Pulmonary artery endothelial cell (primary cell): ENCODE measurements at regions not wholly inside any gene's neighbourhood (a gene's known extent, or its start where the extent isn't known, plus 50 kb on each side); places are given as distances from the start of the nearest gene placed in this dataset.

Source experiments
- DNase-seq: peaks from one replicate; pipeline ENCODE4 v3.0.0-alpha.2; 2011; ENCODE audit warnings: low read depth, low spot score

- no peak for DNase-seq
These were observed 299.3 kb upstream of the RTL1 start for GRCh38 chr14:101202627-101203404.

DNA sequence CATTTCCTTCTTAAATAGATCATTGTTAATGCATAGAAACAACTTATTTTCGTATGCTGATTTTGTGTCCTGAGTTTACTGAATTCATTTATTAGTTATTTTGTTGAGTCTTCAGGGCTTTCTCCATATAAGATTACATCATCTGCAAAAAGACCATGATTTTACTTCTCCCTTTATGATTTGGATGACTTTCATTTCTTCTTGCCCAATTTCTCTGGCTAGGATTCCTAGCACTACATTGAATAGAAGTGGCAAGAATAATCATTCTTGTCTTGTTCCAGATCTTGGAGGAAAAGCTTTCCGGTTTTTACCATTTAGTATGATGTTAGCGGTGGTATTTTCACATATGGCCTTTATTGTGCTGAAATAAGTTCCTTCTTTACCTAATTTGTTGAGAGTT lies 303.0 kb upstream of the RTL1 start:
- no peak for DNase-seq

DNA sequence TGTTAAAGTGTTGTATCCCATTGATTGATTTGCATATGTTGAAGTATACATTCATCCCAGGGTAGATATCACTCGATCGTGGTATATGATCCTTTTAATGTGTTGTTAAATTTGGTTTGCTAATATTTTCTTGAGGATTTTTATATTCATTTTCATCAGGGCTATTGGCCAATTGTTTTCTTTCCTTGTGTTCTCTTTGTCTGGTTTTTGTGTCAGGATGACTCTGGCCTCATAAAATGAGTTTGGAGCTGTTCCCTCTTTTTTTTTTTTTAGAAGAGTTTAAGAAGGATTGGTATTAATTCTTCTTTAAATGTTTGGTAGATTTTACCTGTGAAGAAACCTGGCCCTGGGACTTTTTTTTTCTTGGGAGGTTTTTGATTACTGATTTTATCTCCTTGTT lies 303.5 kb upstream of the RTL1 start:
- no peak for DNase-seq

DNA sequence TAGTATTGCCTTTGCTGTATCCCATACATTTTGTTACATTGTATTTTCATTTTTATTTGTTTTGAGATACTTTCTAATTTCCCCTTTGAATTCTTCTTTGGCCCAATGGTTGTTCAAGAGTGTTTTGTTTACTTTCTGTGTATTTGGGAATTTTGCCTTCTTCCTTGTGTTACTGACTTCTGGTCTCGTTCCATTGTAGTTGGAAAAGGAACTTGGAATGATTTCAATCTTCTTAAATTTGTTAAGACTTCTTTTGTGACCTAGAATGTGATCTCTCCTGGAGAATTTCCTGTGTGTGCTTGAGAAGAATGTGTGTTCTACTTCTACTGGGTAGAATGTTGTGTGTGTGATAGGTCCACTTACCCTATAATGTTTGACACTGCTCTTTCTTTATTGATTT lies 304.4 kb upstream of the RTL1 start:
- no peak for DNase-seq

GRCh38 chr14:101209594-101209993 lies 306.1 kb upstream of the RTL1 start:
- no peak for DNase-seq

GRCh38 chr14:101215266-101215665 lies 311.7 kb upstream of the RTL1 start:
- DNase-seq, result no peak

GRCh38 chr14:101215927-101216326 lies 312.4 kb upstream of the RTL1 start:
- DNase-seq, result no peak

DNA sequence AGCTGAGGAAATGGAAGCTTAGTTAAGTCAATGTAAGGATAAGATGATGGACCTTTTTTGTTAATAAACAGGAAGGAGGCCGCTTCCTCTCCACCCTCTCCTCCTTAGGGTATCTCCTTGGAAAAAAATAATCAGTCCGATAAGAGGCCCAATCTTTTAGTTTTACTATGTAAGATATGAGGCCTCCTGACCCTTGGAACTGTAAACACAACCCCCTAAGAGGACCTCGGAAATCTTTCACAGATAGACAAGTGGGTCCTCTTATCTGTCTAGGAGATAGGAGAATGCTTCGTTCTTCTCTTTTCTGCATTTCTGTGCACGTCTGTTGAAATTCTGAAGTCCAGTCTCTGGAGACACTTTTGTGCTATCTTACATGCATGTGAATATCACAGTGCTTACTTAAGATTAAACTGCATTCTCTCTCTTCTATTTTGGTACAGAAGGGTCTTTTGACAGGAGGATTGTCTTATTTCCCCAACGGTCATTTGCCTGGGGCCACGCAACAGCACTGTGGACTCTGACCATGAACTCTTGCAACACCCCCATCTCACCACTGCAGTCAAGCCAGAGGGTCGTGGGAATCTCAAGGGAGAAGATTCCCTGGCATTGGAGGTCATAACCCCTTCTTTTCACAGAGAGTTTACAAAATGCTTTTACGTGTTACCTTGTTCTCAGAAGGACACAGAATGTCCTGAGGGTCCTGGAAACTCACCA lies 313.0 kb upstream of the RTL1 start:
- DNase-seq, result no peak

- no peak for DNase-seq
These were observed 313.6 kb upstream of the RTL1 start for GRCh38 chr14:101217080-101217463.

GRCh38 chr14:101217616-101218371 lies 314.3 kb upstream of the RTL1 start:
- DNase-seq, result no peak

GRCh38 chr14:101219896-101220703 lies 316.6 kb upstream of the RTL1 start:
- no peak for DNase-seq

DNA sequence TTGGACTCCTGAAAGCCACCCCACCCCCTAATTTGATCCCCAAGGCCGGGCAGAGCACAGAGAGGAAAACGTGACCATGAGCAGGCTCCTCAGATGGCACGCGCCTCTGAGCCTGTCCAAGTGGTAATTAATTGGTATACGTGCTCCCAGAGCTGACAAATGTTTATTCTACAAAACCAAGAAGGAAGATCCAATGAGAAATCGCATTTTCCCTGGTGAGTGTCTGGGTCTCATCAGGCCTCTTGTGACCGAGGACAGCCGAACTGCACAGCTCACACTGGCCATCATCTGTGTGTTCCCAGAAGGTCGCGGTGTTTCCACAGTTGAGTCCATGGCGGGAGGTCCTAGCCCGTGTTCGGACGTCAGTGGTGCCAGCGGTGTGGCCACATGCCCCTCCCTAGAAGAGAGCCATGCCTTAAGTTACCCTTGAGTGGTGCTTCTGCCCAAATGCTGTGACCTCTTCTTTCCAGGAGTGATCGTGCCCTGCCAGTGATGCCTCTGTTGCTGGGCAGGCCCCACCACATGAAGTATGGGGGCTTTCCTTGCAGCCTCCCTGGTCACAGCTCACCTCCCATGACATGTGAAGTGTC lies 317.5 kb upstream of the RTL1 start:
- DNase-seq, result no peak

- no peak for DNase-seq
These were observed 318.1 kb upstream of the RTL1 start for GRCh38 chr14:101221549-101222160.

- DNase-seq, result no peak
These were observed 319.0 kb upstream of the RTL1 start for GRCh38 chr14:101222362-101223070.

DNA sequence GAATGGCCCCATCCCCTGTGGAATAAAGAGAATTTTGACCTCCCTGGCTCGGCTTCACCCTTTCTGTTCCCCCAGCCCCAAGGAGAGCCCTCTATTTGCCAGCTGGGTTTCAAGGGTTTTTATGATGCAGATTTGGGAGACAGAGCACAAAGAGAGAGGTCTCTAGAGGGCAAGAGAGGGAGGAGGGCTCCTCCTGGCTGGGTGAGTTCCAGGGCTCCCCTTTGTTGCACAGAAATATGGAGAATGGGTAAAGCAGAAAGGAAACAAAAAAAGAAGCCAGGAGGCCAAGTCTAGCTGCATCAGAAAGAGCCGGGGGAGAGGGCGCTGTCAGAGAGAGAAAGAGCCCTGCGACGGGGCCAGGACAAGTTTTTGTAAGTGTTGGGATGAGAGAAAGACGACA lies 319.6 kb upstream of the RTL1 start:
- no peak for DNase-seq

DNA sequence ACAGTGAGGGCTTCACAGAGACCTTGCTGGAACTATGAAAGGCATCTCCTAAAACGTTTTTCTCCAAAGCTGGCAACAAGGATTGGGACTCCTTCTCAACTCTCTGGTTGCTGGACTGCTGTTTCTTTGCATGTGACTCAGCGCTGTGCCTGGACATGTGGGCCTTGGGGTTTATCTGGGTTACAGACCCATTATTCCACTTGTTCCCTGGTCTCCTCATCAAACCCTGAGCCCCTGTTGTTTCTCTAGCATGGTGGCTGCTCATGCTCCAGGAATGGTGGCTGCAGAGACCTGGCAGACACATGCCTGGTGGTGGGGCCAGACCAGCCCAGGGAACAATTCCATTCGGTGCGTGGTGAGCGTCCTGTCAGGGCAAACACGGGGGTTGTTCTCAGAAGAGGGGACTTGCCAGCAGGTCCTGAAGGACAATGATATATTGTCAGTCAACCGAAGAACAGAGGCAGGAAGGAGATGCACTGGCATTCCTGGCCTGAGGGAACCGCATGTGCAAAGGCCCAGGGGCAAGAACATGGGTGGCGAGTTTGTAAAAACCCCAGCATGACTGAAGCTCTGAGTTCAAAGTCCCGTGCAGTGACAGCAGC lies 320.1 kb upstream of the RTL1 start:
- no peak for DNase-seq

DNA sequence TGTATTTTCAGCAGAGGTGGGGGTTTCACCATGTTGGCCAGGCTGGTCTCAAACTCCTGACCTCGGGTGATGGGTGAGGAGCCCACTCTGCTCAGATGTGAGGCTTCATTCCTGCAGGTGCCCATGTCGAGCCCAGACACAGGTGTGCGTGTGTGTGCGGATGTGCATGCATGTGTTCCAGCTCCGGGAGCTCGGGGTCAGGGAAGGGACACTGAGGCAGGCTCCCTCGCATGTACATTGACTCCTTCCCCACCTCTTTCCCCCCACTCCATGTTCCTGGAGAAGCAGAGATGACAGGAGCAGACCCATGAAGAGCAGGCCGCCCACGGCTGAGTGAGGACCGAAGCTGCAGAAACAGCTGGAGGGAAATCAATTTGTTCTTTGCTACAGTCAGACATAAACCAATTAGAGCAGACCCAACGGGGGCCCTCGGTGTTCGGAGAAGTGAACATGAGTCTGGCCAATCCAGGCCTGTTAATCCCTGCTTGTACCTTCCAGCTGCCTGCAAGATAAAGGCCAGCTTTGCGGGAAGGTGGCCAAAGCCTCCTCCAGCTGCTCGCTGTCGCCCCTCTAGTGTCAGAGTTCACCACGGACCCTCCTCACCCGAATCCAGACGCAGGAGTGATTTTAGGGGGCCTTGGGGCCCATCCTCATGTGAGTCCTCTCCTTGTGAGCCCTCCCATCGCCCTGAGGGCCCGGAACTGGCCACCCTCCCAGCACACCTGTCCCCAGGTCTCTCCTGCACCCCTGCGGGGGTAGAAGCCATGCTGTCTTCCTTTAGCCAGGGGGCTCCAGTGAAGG lies 321.0 kb upstream of the RTL1 start:
- DNase-seq, result no peak
